ENCODE measurements at regions not wholly inside any gene's neighbourhood (a gene's known extent, or its start where the extent isn't known, plus 50 kb on each side); places are given as distances from the start of the nearest gene placed in this dataset.

GRCh38 chr11:25900814-25901213, 431.1 kb upstream of the ANO3 start:
- Histone ChIP-seq H3K79me1 (ENCODE audit: low read depth, low read length) (no peaks in the 10 kb centered on the region), H2BK12ac (ENCODE audit: low read length) (no peak overlapping the region), H3K23ac (ENCODE audit: low read depth, low read length, poor library complexity) (no peak overlapping the region), H3K18ac (ENCODE audit: low read length) (no peak overlapping the region), H4K8ac (ENCODE audit: low read depth, low read length) (no peak overlapping the region), H3K4me3 (ENCODE audit: low read length in 2 of 2) (no peak overlapping the region), H2AFZ (ENCODE audit: low read length) (no peak overlapping the region), H3K9me3 (replicated peaks in 1 of 2; ENCODE audit: control insufficient read depth in 2 of 2, insufficient read depth in 1 of 2, low read depth in 1 of 2, low read length in 2 of 2) (no peaks in the 10 kb centered on the region), H4K91ac (ENCODE audit: low read depth, low read length, poor library complexity) (no peak overlapping the region), H2BK120ac (ENCODE audit: low read depth, low read length) (no peak overlapping the region), H3K27ac (replicated peaks; ENCODE audit: low read length) (no peak overlapping the region), H3K9ac (ENCODE audit: low read depth, low read length, poor library complexity) (no peak overlapping the region), H2BK15ac (ENCODE audit: low read length) (no peak overlapping the region), H3K4me2 (ENCODE audit: insufficient read depth, low read length, poor library complexity, severe bottlenecking) (no peak overlapping the region), H3K27me3 (ENCODE audit: control insufficient read depth in 3 of 3, insufficient read depth in 3 of 3, low read depth in 1 of 3, low read length in 3 of 3) (no peaks in the 10 kb centered on the region), H2AK5ac (ENCODE audit: low read depth, low read length) (no peak overlapping the region), H2BK5ac (ENCODE audit: low read length) (no peak overlapping the region), H3K4me1 (ENCODE audit: control insufficient read depth in 2 of 2, insufficient read depth in 1 of 2, low read depth in 1 of 2, low read length in 2 of 2) (no peaks in the 10 kb centered on the region), H3K14ac (ENCODE audit: low read length) (no peak overlapping the region), H3K4ac (ENCODE audit: low read length) (no peak overlapping the region), H3K36me3 (replicated peaks in 1 of 2; ENCODE audit: control insufficient read depth in 2 of 2, insufficient read depth in 2 of 2, low read length in 2 of 2) (no peaks in the 10 kb centered on the region)
- no peak for DNase-seq (ENCODE audit: low spot score)
- no CpG with 5 or more reads among the region's 4 CpGs for WGBS, 2 donors (ENCODE audit: extremely low coverage in 2 of 2, insufficient read length in 2 of 2, insufficient replicate concordance in 1 of 2)

GRCh38 chr11:25901415-25901814, 430.5 kb upstream of the ANO3 start:
- Histone ChIP-seq H2AFZ (ENCODE audit: low read length) (no peak overlapping the region), H4K8ac (ENCODE audit: low read depth, low read length) (no peak overlapping the region), H3K27me3 (ENCODE audit: control insufficient read depth in 3 of 3, insufficient read depth in 3 of 3, low read depth in 1 of 3, low read length in 3 of 3) (no peaks in the 10 kb centered on the region), H2BK15ac (ENCODE audit: low read length) (no peak overlapping the region), H3K9ac (ENCODE audit: low read depth, low read length, poor library complexity) (no peak overlapping the region), H3K4me2 (ENCODE audit: insufficient read depth, low read length, poor library complexity, severe bottlenecking) (no peak overlapping the region), H2BK12ac (ENCODE audit: low read length) (no peak overlapping the region), H3K4me3 (ENCODE audit: low read length in 2 of 2) (no peak overlapping the region), H3K14ac (ENCODE audit: low read length) (no peak overlapping the region), H3K36me3 (replicated peaks in 1 of 2; ENCODE audit: control insufficient read depth in 2 of 2, insufficient read depth in 2 of 2, low read length in 2 of 2) (no peaks in the 10 kb centered on the region), H3K23ac (ENCODE audit: low read depth, low read length, poor library complexity) (no peak overlapping the region), H2BK120ac (ENCODE audit: low read depth, low read length) (no peak overlapping the region), H2BK5ac (ENCODE audit: low read length) (no peak overlapping the region), H3K18ac (ENCODE audit: low read length) (no peak overlapping the region), H3K9me3 (replicated peaks in 1 of 2; ENCODE audit: control insufficient read depth in 2 of 2, insufficient read depth in 1 of 2, low read depth in 1 of 2, low read length in 2 of 2) (no peaks in the 10 kb centered on the region), H3K4ac (ENCODE audit: low read length) (no peak overlapping the region), H3K79me1 (ENCODE audit: low read depth, low read length) (no peaks in the 10 kb centered on the region), H3K4me1 (ENCODE audit: control insufficient read depth in 2 of 2, insufficient read depth in 1 of 2, low read depth in 1 of 2, low read length in 2 of 2) (no peaks in the 10 kb centered on the region), H3K27ac (replicated peaks; ENCODE audit: low read length) (no peak overlapping the region), H2AK5ac (ENCODE audit: low read depth, low read length) (no peak overlapping the region), H4K91ac (ENCODE audit: low read depth, low read length, poor library complexity) (no peak overlapping the region)
- WGBS, 2 donors (ENCODE audit: extremely low coverage in 2 of 2, insufficient read length in 2 of 2, insufficient replicate concordance in 1 of 2), result no CpG with 5 or more reads among the region's 15 CpGs
- no peak for DNase-seq (ENCODE audit: low spot score)

GRCh38 chr11:25902476-25902875, 429.5 kb upstream of the ANO3 start:
- Histone ChIP-seq H3K36me3 (replicated peaks in 1 of 2; ENCODE audit: control insufficient read depth in 2 of 2, insufficient read depth in 2 of 2, low read length in 2 of 2) (no peaks in the 10 kb centered on the region), H3K4ac (ENCODE audit: low read length) (no peak overlapping the region), H3K23ac (ENCODE audit: low read depth, low read length, poor library complexity) (no peak overlapping the region), H4K91ac (ENCODE audit: low read depth, low read length, poor library complexity) (no peak overlapping the region), H3K9me3 (replicated peaks in 1 of 2; ENCODE audit: control insufficient read depth in 2 of 2, insufficient read depth in 1 of 2, low read depth in 1 of 2, low read length in 2 of 2) (no peaks in the 10 kb centered on the region), H2BK15ac (ENCODE audit: low read length) (no peak overlapping the region), H3K27ac (replicated peaks; ENCODE audit: low read length) (no peak overlapping the region), H3K14ac (ENCODE audit: low read length) (no peak overlapping the region), H2AFZ (ENCODE audit: low read length) (no peak overlapping the region), H2BK5ac (ENCODE audit: low read length) (no peak overlapping the region), H3K4me1 (ENCODE audit: control insufficient read depth in 2 of 2, insufficient read depth in 1 of 2, low read depth in 1 of 2, low read length in 2 of 2) (no peaks in the 10 kb centered on the region), H3K18ac (ENCODE audit: low read length) (no peak overlapping the region), H2BK12ac (ENCODE audit: low read length) (no peak overlapping the region), H2BK120ac (ENCODE audit: low read depth, low read length) (no peak overlapping the region), H3K9ac (ENCODE audit: low read depth, low read length, poor library complexity) (no peak overlapping the region), H3K4me3 (ENCODE audit: low read length in 2 of 2) (no peak overlapping the region), H3K4me2 (ENCODE audit: insufficient read depth, low read length, poor library complexity, severe bottlenecking) (no peak overlapping the region), H4K8ac (ENCODE audit: low read depth, low read length) (no peak overlapping the region), H3K79me1 (ENCODE audit: low read depth, low read length) (no peaks in the 10 kb centered on the region), H3K27me3 (ENCODE audit: control insufficient read depth in 3 of 3, insufficient read depth in 3 of 3, low read depth in 1 of 3, low read length in 3 of 3) (no peaks in the 10 kb centered on the region), H2AK5ac (ENCODE audit: low read depth, low read length) (no peak overlapping the region)
- WGBS, 2 donors (ENCODE audit: extremely low coverage in 2 of 2, insufficient read length in 2 of 2, insufficient replicate concordance in 1 of 2), result no CpG with 5 or more reads among the region's 3 CpGs
- DNase-seq (ENCODE audit: low spot score), result no peak

GRCh38 chr11:25908726-25909125, 423.2 kb upstream of the ANO3 start:
- H3K27ac ChIP-seq (replicated peaks; ENCODE audit: low read length), result no peak overlapping the region
- no peaks in the 10 kb centered on the region for H3K4me1 ChIP-seq (ENCODE audit: control insufficient read depth in 2 of 2, insufficient read depth in 1 of 2, low read depth in 1 of 2, low read length in 2 of 2)
- H4K8ac ChIP-seq (ENCODE audit: low read depth, low read length), result no peak overlapping the region
- peaks cover 0 to 2% of the 10 kb centered on the region in 2 donors for H3K9me3 ChIP-seq (replicated peaks in 1 of 2; ENCODE audit: control insufficient read depth in 2 of 2, insufficient read depth in 1 of 2, low read depth in 1 of 2, low read length in 2 of 2)
- H2AK5ac ChIP-seq (ENCODE audit: low read depth, low read length), result no peak overlapping the region
- H3K79me1 ChIP-seq (ENCODE audit: low read depth, low read length), result no peaks in the 10 kb centered on the region
- DNase-seq (ENCODE audit: low spot score), result no peak
- H3K36me3 ChIP-seq (replicated peaks in 1 of 2; ENCODE audit: control insufficient read depth in 2 of 2, insufficient read depth in 2 of 2, low read length in 2 of 2), result no peaks in the 10 kb centered on the region
- WGBS, 2 donors (ENCODE audit: extremely low coverage in 2 of 2, insufficient read length in 2 of 2, insufficient replicate concordance in 1 of 2), result no CpG with 5 or more reads among the region's 2 CpGs
- H3K23ac ChIP-seq (ENCODE audit: low read depth, low read length, poor library complexity), result no peak overlapping the region
- no peak overlapping the region for H3K9ac ChIP-seq (ENCODE audit: low read depth, low read length, poor library complexity)
- no peak overlapping the region for H4K91ac ChIP-seq (ENCODE audit: low read depth, low read length, poor library complexity)
- no peak overlapping the region for H2BK15ac ChIP-seq (ENCODE audit: low read length)
- no peak overlapping the region for H2BK12ac ChIP-seq (ENCODE audit: low read length)
- H2BK5ac ChIP-seq (ENCODE audit: low read length), result no peak overlapping the region
- no peak overlapping the region for H3K4me2 ChIP-seq (ENCODE audit: insufficient read depth, low read length, poor library complexity, severe bottlenecking)
- no peak overlapping the region for H3K14ac ChIP-seq (ENCODE audit: low read length)
- H3K27me3 ChIP-seq (ENCODE audit: control insufficient read depth in 3 of 3, insufficient read depth in 3 of 3, low read depth in 1 of 3, low read length in 3 of 3), result no peaks in the 10 kb centered on the region
- no peak overlapping the region for H3K18ac ChIP-seq (ENCODE audit: low read length)
- no peak overlapping the region for H2BK120ac ChIP-seq (ENCODE audit: low read depth, low read length)
- no peak overlapping the region for H3K4ac ChIP-seq (ENCODE audit: low read length)
- no peak overlapping the region for H2AFZ ChIP-seq (ENCODE audit: low read length)
- no peak overlapping the region for H3K4me3 ChIP-seq (ENCODE audit: low read length in 2 of 2)

Measured in neuronal stem cell (in vitro differentiated cells).